Glutamatergic neuron (in vitro differentiated cells): ENCODE measurements at regions not wholly inside any gene's neighbourhood (a gene's known extent, or its start where the extent isn't known, plus 50 kb on each side); places are given as distances from the start of the nearest gene placed in this dataset.

ENCODE experiments used
- DNase-seq: peaks from one replicate; pipeline ENCODE4 v3.0.0; 2022
- H3K27ac Mint-ChIP-seq: one replicate; pipeline ENCODE4 v1.8.0; 2020; ENCODE audit warnings: mild to moderate bottlenecking, mixed read lengths, inconsistent platforms; ENCODE audit not compliant: unreplicated experiment
- H3K27me3 Mint-ChIP-seq: one replicate; pipeline ENCODE4 v1.8.0; 2020; ENCODE audit warnings: mild to moderate bottlenecking, moderate library complexity, mixed read lengths, inconsistent platforms; ENCODE audit not compliant: unreplicated experiment
- H3K36me3 Mint-ChIP-seq: one replicate; pipeline ENCODE4 v1.8.0; 2020; ENCODE audit warnings: mild to moderate bottlenecking, mixed read lengths, inconsistent platforms; ENCODE audit not compliant: unreplicated experiment
- H3K4me1 Mint-ChIP-seq: one replicate; pipeline ENCODE4 v1.8.0; 2020; ENCODE audit warnings: mild to moderate bottlenecking, low read depth, mixed read lengths, inconsistent platforms; ENCODE audit not compliant: unreplicated experiment
- H3K4me3 Mint-ChIP-seq: one replicate; pipeline ENCODE4 v1.8.0; 2020; ENCODE audit warnings: mild to moderate bottlenecking, mixed read lengths, inconsistent platforms; ENCODE audit not compliant: unreplicated experiment
- H3K9me3 Mint-ChIP-seq: one replicate; pipeline ENCODE4 v1.8.0; 2020; ENCODE audit warnings: mild to moderate bottlenecking, moderate library complexity, mixed read lengths, inconsistent platforms; ENCODE audit not compliant: unreplicated experiment
- TF ChIP-seq, protein P1 (sequence below): fragments of 200-600 bp; sonication (generic); IDR thresholded peaks from one replicate; pipeline ENCODE4 v1.5.0; 2021; ENCODE audit not compliant: partially characterized antibody, unreplicated experiment

DNA sequence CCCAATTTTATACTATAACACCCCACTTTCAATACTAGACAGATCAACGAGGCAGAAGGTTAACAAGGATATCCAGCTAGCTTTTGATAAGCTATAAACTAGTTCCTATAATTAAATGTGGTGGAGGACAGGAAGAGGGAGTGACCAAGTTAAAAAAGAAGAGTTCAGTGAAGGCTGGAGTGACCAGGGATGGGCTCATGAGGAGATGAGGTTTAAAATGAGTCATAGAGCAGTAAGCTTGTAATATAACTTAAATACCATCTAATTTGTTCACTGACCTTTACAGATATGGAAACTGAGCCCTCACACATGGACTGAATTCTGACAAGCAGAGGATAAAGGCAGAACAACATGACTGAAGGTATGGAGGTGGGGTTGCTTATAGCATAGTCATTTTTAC, 284.5 kb downstream of the SPATA31D1 start:
- Mint-ChIP-seq H3K4me1 (no peaks in the 10 kb centered on the region), H3K27ac (no peak overlapping the region), H3K9me3 (no peaks in the 10 kb centered on the region)

DNA sequence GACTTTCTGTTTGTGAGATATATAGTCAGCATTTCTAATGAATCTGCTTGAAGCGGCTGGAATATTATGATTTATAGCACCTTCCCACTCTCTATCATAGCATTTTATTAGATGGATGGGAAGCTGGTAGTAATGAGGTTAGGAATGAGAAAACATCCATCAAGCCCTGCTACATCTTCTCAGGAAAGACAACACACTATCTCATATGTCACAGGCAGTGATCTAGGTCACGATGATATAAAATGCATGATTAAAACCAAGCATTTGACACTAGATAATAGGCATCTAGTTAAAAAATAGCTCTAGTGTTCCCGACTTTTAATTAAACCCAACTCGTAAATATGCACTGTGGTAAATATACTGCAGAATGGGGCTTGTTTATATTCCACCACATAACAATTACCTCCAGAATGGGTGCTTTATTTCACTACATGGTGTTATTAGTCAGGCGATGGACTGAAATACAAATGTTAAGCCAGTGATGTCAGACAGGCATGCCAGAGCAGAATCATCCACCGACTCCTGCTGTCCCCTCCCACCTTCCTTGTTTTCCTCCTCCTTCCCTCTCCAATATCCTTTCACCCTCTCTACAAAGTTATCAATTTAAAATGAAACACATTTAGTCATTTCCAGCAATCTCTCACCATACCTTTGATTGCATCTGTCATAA, 286.8 kb downstream of the SPATA31D1 start:
- TF ChIP-seq, protein P1, sequence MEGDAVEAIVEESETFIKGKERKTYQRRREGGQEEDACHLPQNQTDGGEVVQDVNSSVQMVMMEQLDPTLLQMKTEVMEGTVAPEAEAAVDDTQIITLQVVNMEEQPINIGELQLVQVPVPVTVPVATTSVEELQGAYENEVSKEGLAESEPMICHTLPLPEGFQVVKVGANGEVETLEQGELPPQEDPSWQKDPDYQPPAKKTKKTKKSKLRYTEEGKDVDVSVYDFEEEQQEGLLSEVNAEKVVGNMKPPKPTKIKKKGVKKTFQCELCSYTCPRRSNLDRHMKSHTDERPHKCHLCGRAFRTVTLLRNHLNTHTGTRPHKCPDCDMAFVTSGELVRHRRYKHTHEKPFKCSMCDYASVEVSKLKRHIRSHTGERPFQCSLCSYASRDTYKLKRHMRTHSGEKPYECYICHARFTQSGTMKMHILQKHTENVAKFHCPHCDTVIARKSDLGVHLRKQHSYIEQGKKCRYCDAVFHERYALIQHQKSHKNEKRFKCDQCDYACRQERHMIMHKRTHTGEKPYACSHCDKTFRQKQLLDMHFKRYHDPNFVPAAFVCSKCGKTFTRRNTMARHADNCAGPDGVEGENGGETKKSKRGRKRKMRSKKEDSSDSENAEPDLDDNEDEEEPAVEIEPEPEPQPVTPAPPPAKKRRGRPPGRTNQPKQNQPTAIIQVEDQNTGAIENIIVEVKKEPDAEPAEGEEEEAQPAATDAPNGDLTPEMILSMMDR: no peak
- no peaks in the 10 kb centered on the region for H3K27me3 Mint-ChIP-seq
- no peaks in the 10 kb centered on the region for H3K9me3 Mint-ChIP-seq
- no peaks in the 10 kb centered on the region for H3K36me3 Mint-ChIP-seq
- H3K4me1 Mint-ChIP-seq: no peaks in the 10 kb centered on the region
- DNase-seq: no peak
- H3K27ac Mint-ChIP-seq: no peak overlapping the region
- H3K4me3 Mint-ChIP-seq: no peak overlapping the region

More for the DNA sequence above, 284.5 kb downstream of the SPATA31D1 start:
- TF ChIP-seq, protein P1: no peak
- no peak for DNase-seq
- no peaks in the 10 kb centered on the region for H3K27me3 Mint-ChIP-seq
- no peak overlapping the region for H3K4me3 Mint-ChIP-seq
- no peaks in the 10 kb centered on the region for H3K36me3 Mint-ChIP-seq

DNA sequence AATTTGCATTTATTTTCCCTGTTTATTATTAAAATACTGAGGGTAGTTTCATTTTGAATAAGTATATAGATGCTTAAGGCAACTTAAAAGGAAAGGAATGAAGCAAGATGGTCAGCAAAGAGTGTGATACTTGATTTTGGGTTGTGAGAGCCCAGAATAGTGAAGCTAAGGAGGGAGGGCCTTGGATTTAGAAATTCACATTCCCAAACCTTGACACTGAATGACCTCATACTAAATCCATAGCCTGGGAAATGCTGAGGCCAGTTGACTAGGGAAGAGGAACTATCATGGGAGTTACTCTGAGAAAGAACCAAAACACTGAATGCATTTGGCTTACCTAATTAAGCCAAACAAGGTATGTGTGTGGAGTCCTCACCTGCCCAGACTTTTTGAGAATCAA, 292.5 kb downstream of the SPATA31D1 start:
- no peak for DNase-seq
- H3K4me1 Mint-ChIP-seq: peaks cover 3% of the 10 kb centered on the region
- no peak overlapping the region for H3K27ac Mint-ChIP-seq
- peaks cover 4% of the 10 kb centered on the region for H3K9me3 Mint-ChIP-seq
- H3K36me3 Mint-ChIP-seq: no peaks in the 10 kb centered on the region
- TF ChIP-seq, protein P1: no peak
- no peaks in the 10 kb centered on the region for H3K27me3 Mint-ChIP-seq
- H3K4me3 Mint-ChIP-seq: no peak overlapping the region

DNA sequence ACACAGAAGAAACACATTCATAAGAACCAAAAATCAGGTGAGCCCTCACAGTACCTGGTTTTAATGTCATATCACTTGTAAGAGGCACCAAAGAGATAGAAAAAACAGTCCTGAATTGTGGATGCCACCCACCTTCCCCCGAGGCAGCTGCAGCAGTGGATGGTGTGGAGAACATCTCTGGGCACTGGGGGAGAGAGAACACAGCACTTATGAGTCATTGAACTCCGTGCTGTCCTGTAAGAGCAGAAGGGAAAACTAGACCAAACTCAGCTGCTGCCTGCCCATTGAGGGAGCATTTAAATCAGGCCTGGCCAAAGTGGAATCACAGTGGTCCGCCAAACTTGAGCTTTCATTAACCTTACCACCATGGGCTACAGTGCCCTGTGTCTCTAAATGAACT, 296.2 kb downstream of the SPATA31D1 start:
- Mint-ChIP-seq H3K36me3 (peaks cover 5% of the 10 kb centered on the region), H3K27ac (no peak overlapping the region), H3K4me3 (no peak overlapping the region), H3K27me3 (no peaks in the 10 kb centered on the region), H3K4me1 (peaks cover 3% of the 10 kb centered on the region), H3K9me3 (peaks cover 8% of the 10 kb centered on the region)
- TF ChIP-seq, protein P1: no peak
- no peak for DNase-seq

DNA sequence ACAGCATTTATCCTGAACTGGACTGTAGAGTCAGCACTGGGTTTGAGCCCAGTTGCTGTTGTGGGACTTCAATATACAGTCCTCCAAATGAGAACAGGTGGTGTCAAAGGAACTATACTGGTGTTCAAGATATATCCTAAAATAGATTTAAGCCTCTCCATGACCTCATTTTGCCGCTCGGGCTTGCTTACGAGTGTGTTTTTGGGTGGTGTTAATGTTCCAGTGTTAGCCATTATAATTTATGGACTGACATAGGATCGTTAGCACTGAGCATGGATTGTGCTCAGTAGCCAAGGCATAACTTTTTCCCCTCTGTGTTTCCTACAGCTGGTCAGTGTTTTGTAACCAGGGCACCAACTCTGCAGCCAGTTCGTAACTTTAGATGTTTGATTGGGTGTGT, 306.6 kb downstream of the SPATA31D1 start:
- H3K4me1 Mint-ChIP-seq: no peaks in the 10 kb centered on the region
- peaks cover 1% of the 10 kb centered on the region for H3K36me3 Mint-ChIP-seq
- H3K9me3 Mint-ChIP-seq: no peaks in the 10 kb centered on the region
- DNase-seq: no peak
- no peaks in the 10 kb centered on the region for H3K27me3 Mint-ChIP-seq
- H3K4me3 Mint-ChIP-seq: no peak overlapping the region
- TF ChIP-seq, protein P1: no peak
- H3K27ac Mint-ChIP-seq: no peak overlapping the region
